Stimulated activated CD4-positive, alpha-beta T cell treated with anti-CD3 and anti-CD28 coated beads, Interleukin-2, amount 100 ng/mL, for 4 hours (primary cell): ENCODE measurements at regions not wholly inside any gene's neighbourhood (a gene's known extent, or its start where the extent isn't known, plus 50 kb on each side); places are given as distances from the start of the nearest gene placed in this dataset.
"Not testable (repeated sequence)": the region's sequence is repeated elsewhere in the genome, so short reads cannot be mapped to it uniquely, and the experiment has no call there.

Experiments
- DNase-seq: peaks from one replicate; pipeline ENCODE4 v3.0.0-alpha.2; 2020; ENCODE audit warnings: low read depth

DNA sequence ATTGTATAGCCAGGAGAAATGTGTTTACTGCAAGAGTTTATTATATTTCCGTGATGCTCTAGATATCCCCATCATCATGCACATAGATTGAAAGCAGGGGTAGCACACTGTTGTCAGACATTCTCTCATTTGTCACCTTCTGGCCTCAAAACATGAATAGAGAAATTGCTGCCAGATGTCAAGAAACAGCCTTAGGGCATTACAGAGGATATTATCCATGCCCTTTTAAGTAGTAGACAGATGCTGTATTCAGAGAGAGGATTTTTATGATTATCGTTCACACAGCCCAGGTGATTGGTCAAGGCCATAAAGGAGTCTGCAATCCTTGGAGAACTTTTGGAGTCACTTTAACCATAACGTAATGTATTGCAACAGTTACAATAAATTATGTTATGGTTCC lies 1961.5 kb upstream of the TENM3 start:
- no peak for DNase-seq

GRCh38 chr4:180284267-180284666 lies 1958.9 kb upstream of the TENM3 start:
- no peak for DNase-seq

- no peak for DNase-seq
Measured at GRCh38 chr4:180285796-180286195, 1957.4 kb upstream of the TENM3 start.

DNA sequence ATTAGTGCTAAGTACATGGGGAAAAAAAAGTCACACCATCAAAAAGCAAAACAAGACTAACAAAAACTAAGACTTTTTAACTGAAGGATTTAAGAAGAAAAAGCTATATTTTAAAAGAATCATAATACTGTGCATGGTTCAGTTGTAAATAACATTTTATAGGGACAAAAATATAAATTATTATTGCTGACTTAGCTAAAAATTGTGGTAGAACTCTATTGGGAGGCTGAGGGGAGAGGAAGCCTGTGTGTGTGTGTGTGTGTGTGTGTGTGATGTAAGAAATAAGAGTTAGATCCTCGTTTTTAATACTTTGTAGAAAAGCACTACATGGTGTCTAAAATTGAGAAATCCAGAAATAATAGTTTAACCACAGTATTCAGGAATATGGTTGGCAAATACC lies 1950.9 kb upstream of the TENM3 start:
- DNase-seq, result no peak

DNA sequence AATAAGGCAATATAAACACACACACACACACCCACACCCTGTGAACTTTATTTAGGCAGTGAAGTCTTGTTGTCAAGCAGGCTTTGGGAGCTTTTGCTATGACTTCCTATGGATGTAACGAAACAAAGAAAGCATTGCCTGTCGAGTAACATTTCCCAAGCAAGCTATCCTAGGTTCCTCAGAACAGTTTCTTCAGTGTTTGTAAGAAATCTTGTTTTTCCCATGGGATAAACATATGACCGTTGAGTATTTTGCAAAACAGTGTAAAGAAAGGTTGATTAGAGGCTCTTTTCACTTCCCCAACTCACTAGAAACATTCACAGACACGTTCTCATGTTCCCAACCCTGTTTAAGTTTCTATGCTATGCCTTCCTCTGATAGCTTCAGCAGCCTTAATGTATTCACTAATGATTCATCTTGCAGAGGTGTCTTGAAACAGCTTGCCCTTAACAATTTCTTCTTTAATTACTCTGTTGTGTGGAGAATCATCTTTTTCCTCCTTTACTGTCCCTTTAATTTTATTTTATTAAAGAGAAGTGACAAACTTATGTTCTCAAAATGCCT lies 1947.1 kb upstream of the TENM3 start:
- no peak for DNase-seq

- no peak for DNase-seq
Measured at GRCh38 chr4:180304321-180304720, 1938.9 kb upstream of the TENM3 start.

GRCh38 chr4:180310616-180311015 lies 1932.6 kb upstream of the TENM3 start:
- no peak for DNase-seq

- no peak for DNase-seq
Measured at GRCh38 chr4:180314972-180315371, 1928.2 kb upstream of the TENM3 start.

DNA sequence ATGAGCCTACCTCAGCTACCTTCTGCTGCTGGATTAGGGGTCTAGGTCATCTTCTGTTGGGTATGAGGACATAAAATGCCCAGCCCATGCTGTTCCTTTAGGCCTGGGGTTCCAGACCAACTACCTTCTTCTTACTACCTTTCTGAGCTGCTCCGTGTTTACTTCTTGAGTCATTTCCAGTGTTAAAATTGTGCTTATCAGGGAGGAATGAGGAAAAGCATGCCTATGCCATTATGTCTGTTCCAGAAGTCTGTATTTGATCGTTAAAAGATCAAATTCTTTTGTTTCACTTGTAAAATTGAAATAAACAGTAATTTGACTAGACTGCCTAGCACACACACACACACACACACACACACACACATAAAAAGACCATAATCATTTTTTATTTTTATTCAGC lies 1912.7 kb upstream of the TENM3 start:
- DNase-seq, result no peak

GRCh38 chr4:180333162-180333561 lies 1910.0 kb upstream of the TENM3 start:
- no peak for DNase-seq

GRCh38 chr4:180335566-180335965 lies 1907.6 kb upstream of the TENM3 start:
- no peak for DNase-seq

GRCh38 chr4:180336494-180337090 lies 1906.6 kb upstream of the TENM3 start:
- no peak for DNase-seq

- no peak for DNase-seq
Measured at GRCh38 chr4:180341926-180342325, 1901.3 kb upstream of the TENM3 start.

GRCh38 chr4:180350901-180351300 lies 1892.3 kb upstream of the TENM3 start:
- no peak for DNase-seq

DNA sequence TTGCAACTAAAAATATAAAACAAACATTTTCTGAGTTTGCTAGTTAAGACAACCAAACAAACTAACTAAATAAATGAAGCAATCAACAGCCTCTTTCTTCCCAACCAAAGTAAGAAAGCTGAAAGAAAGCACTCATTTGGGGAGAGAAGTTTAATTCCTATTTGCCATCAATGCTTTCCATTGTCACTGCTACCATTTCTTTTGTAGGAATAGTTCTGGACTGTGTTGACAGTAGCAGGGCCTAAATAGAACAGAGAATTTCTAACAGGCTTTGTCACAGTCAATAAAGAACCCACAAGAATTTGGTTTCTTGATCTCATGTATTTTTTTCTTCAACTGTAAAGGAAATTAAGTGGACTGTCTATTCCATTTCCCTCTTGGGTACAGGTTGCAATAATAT lies 1886.4 kb upstream of the TENM3 start:
- DNase-seq, result no peak

- DNase-seq, result not testable (repeated sequence)
Measured at GRCh38 chr4:180360113-180360512, 1883.1 kb upstream of the TENM3 start.

DNA sequence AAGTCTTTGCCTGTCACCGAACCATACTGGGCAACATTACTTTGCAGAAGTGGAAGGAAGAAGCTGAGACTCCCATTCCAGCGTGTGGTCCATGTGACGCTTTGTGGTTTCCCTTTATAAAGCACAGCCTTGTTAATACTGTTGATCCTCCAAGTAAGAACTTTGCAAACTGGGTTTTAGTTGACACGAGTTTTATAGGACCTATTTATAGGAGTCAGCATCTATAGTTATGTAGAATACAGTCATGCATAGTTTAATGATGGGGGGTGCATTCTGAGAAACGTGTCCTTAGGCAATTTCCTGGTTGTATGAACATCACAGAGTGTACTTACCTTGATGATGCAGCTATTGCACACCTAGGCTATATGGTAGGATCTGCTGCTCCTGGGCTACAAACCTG lies 1879.4 kb upstream of the TENM3 start:
- no peak for DNase-seq

- no peak for DNase-seq
Measured at GRCh38 chr4:180372691-180373090, 1870.5 kb upstream of the TENM3 start.

- no peak for DNase-seq
Measured at GRCh38 chr4:180377741-180378140, 1865.5 kb upstream of the TENM3 start.

DNA sequence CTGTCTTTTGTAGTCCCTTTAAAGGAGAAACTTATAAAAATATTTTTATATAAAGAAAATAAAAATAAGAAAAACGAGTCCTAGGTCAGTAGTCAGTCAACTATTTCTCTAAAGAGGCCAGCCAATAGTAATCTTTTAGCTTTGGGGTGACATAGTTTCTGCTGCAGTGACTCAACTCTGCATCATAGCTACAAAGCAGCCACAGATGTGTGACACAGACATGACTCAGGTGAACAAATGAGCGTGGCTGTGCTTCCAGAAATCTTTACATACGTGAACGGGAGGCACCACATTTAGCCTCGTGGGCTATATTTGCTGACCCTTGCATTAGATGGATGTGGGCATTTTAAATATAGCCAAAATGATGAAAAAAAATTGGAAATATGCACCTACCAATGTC lies 1862.5 kb upstream of the TENM3 start:
- DNase-seq, result no peak

DNA sequence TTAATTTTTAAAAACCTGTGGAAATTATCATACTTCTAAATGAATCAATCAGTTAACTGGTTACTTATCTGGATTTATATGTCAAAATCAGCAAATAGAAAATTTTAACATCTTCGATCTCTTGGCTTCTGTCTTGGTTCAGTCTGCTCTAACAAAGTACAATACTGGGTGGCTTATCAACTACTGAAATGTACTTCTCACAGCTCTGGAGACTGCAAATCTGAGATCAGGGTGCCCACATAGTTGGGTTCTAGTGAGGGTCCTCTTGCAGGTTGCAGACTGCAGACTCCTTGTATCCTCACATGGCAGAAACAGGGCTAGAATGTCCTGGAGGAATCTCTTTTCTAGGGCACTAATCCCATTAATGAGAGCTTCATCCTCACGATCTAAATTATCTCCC lies 1851.6 kb upstream of the TENM3 start:
- no peak for DNase-seq

GRCh38 chr4:180394312-180394711 lies 1848.9 kb upstream of the TENM3 start:
- no peak for DNase-seq

- no peak for DNase-seq
Measured at GRCh38 chr4:180394730-180395129, 1848.5 kb upstream of the TENM3 start.

GRCh38 chr4:180398564-180398963 lies 1844.6 kb upstream of the TENM3 start:
- DNase-seq, result no peak
